Mesenchymal stem cell (in vitro differentiated cells and primary cell): ENCODE measurements at regions not wholly inside any gene's neighbourhood (a gene's known extent, or its start where the extent isn't known, plus 50 kb on each side); places are given as distances from the start of the nearest gene placed in this dataset.

Experiments used
- DNase-seq: peaks from one replicate; pipeline ENCODE4 v3.0.0-alpha.2; 2013
- H2AFZ ChIP-seq: one replicate; pipeline ENCODE4 v1.6.1; 2013; ENCODE audit warnings: low read depth, mild to moderate bottlenecking, control low read depth, inconsistent platforms, low read length, moderate library complexity
- H2AK5ac ChIP-seq: 2 replicates; pipeline ENCODE4 v1.6.1; 2013; ENCODE audit warnings: low read length, moderate library complexity, mild to moderate bottlenecking, inconsistent platforms; ENCODE audit not compliant: severe bottlenecking
- H2BK120ac ChIP-seq: one replicate; pipeline ENCODE4 v1.6.1; 2013; ENCODE audit warnings: low read depth, mild to moderate bottlenecking, inconsistent platforms, low read length, moderate library complexity
- H2BK12ac ChIP-seq, 2 experiments: one replicate each; pipeline ENCODE4 v1.6.1; 2013; ENCODE audit warnings: inconsistent platforms in 2 of 2, low read length in 2 of 2, mild to moderate bottlenecking in 2 of 2, moderate library complexity in 2 of 2, control low read depth in 1 of 2
- H2BK15ac ChIP-seq: one replicate; pipeline ENCODE4 v1.6.1; 2013; ENCODE audit warnings: mild to moderate bottlenecking, low read depth, inconsistent platforms; ENCODE audit not compliant: poor library complexity, severe bottlenecking
- H2BK5ac ChIP-seq: 2 replicates; pipeline ENCODE4 v1.6.1; 2013; ENCODE audit warnings: low read depth, mild to moderate bottlenecking, low read length, control low read depth, inconsistent platforms; ENCODE audit not compliant: poor library complexity, severe bottlenecking
- H3K14ac ChIP-seq, 2 experiments: one replicate each; pipeline ENCODE4 v1.6.1; 2013; ENCODE audit warnings: inconsistent platforms in 2 of 2, low read length in 2 of 2, control low read depth in 1 of 2, mild to moderate bottlenecking in 1 of 2, moderate library complexity in 1 of 2
- H3K18ac ChIP-seq, 2 experiments: one replicate each; pipeline ENCODE4 v1.6.1; 2013; ENCODE audit warnings: inconsistent platforms in 2 of 2, low read length in 2 of 2, control low read depth in 1 of 2, low read depth in 1 of 2, mild to moderate bottlenecking in 1 of 2
- H3K23ac ChIP-seq, 2 experiments: one replicate each; pipeline ENCODE4 v1.6.1; 2013; ENCODE audit warnings: inconsistent platforms in 2 of 2, low read length in 2 of 2, mild to moderate bottlenecking in 2 of 2, moderate library complexity in 2 of 2, control low read depth in 1 of 2
- H3K27ac ChIP-seq: 2 replicates; pipeline ENCODE4 v1.5.1; 2013; ENCODE audit warnings: mild to moderate bottlenecking, moderate library complexity, low read length, control low read depth, inconsistent platforms; ENCODE audit not compliant: poor library complexity, severe bottlenecking
- H3K27me3 ChIP-seq, 2 experiments: 2 replicates each; pipeline versions ENCODE4 v1.6.1 to v1.7.0; 2013; ENCODE audit warnings: low read length in 2 of 2, mild to moderate bottlenecking in 2 of 2, moderate library complexity in 2 of 2, control low read depth in 1 of 2, inconsistent platforms in 1 of 2; ENCODE audit not compliant: control insufficient read depth in 1 of 2, insufficient read depth in 1 of 2
- H3K36me3 ChIP-seq, 2 experiments: 2 replicates each; pipeline versions ENCODE4 v1.6.1 to v1.7.0; 2013; ENCODE audit warnings: low read length in 2 of 2, control low read depth in 1 of 2, inconsistent platforms in 1 of 2, low read depth in 1 of 2, mild to moderate bottlenecking in 1 of 2; ENCODE audit not compliant: insufficient read depth in 2 of 2, control insufficient read depth in 1 of 2
- H3K4ac ChIP-seq, 2 experiments: one replicate each; pipeline ENCODE4 v1.6.1; 2013; ENCODE audit warnings: inconsistent platforms in 2 of 2, low read length in 2 of 2, mild to moderate bottlenecking in 2 of 2, moderate library complexity in 2 of 2, control low read depth in 1 of 2, low read depth in 1 of 2
- H3K4me1 ChIP-seq: 2 replicates; pipeline ENCODE4 v1.6.1; 2013; ENCODE audit warnings: low read depth, low read length, control low read depth; ENCODE audit not compliant: control insufficient read depth, insufficient read depth
- H3K4me2 ChIP-seq: 2 replicates; pipeline ENCODE4 v1.6.1; 2013; ENCODE audit warnings: low read length, mild to moderate bottlenecking, inconsistent platforms; ENCODE audit not compliant: poor library complexity, severe bottlenecking
- H3K4me3 ChIP-seq, 2 experiments: 2 replicates each; pipeline versions ENCODE4 v1.5.1 to v1.7.0; 2013; ENCODE audit warnings: low read length in 2 of 2, mild to moderate bottlenecking in 2 of 2, control low read depth in 1 of 2, low read depth in 1 of 2; ENCODE audit not compliant: insufficient read depth in 1 of 2
- H3K79me1 ChIP-seq: replicated peaks from 2 replicates; pipeline ENCODE4 v1.6.1; 2013; ENCODE audit warnings: mild to moderate bottlenecking, control low read depth, low read length, inconsistent platforms; ENCODE audit not compliant: poor library complexity, severe bottlenecking
- H3K9ac ChIP-seq: 2 replicates; pipeline ENCODE4 v1.7.0; 2013; ENCODE audit warnings: mild to moderate bottlenecking, low read length, moderate library complexity
- H3K9me3 ChIP-seq: 2 replicates; pipeline ENCODE4 v1.7.0; 2013; ENCODE audit warnings: mild to moderate bottlenecking, low read length; ENCODE audit not compliant: control insufficient read depth
- H4K8ac ChIP-seq: one replicate; pipeline ENCODE4 v1.6.1; 2013; ENCODE audit warnings: inconsistent platforms, mild to moderate bottlenecking, low read length, moderate library complexity
- H4K91ac ChIP-seq: one replicate; pipeline ENCODE4 v1.6.1; 2013; ENCODE audit warnings: mild to moderate bottlenecking, low read length, inconsistent platforms
- WGBS: methylation state at CpG from one replicate; pipeline ENCODE4 v1.1.7; 2013; ENCODE audit warnings: mixed read lengths; 5-methylcytosine and 5-hydroxymethylcytosine counted together

DNA sequence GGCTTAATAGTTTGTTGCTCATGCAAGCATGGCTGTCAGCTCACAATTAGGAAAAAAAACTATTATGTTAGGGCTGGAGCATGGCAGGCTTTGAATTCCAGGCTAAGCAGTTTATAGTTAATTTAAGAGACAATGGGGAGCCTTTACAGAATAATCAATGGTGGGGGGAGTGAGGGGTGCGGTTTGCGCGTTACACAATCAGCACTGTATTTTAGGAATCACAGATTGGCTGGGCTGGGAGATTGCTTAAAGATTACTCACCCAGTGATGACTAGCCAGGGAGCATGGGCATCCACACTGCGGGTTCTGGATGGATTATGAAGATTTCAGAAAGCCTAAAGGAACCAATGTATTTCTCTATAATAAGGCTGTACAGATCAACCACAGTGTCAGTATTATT, 186.6 kb downstream of the SOX3 start:
- H4K91ac ChIP-seq, result no peak overlapping the region
- WGBS, result 45% methylated on average over 4 of the region's 4 CpGs

DNA sequence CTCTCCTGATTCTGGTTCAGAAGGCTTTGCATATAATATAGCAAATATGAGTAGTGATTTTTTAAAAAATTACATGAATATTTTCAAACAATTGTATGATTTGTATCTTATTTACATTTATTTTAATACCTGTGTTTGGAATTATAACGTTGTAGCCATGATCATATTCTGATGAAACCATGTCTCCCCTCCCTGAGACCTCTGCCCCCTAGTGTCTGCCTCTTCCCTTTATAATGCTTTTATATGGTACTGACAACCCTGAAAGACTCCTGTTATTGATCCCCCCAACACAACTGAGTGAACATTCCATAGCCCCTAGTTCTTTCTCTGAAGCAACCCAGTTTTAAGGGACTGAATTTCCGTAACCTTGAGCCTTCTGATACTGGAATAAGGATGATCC, 187.4 kb downstream of the SOX3 start:
- Histone ChIP-seq H2BK15ac (no peak overlapping the region), H3K36me3 (no peaks in the 10 kb centered on the region), H3K27me3 (no peaks in the 10 kb centered on the region), H4K8ac (no peak overlapping the region), H3K4me2 (no peak overlapping the region), H3K23ac (no peak overlapping the region), H3K79me1 (no peaks in the 10 kb centered on the region), H3K18ac (no peak overlapping the region), H2BK120ac (no peak overlapping the region), H3K14ac (no peak overlapping the region), H2BK5ac (no peak overlapping the region), H3K4me1 (no peaks in the 10 kb centered on the region), H4K91ac (no peak overlapping the region), H3K4ac (no peak overlapping the region), H3K27ac (no peak overlapping the region), H2BK12ac (no peak overlapping the region), H3K4me3 (no peak overlapping the region), H2AK5ac (no peak overlapping the region), H3K9me3 (peaks cover under 1% of the 10 kb centered on the region), H2AFZ (no peak overlapping the region), H3K9ac (no peak overlapping the region)
- DNase-seq, result no peak
- 50% methylated on average over 2 of the region's 2 CpGs for WGBS

More for the DNA sequence above, 186.6 kb downstream of the SOX3 start:
- Histone ChIP-seq H3K79me1 (no peaks in the 10 kb centered on the region), H3K14ac (no peak overlapping the region), H3K36me3 (no peaks in the 10 kb centered on the region), H3K18ac (no peak overlapping the region), H3K23ac (no peak overlapping the region), H3K4me3 (no peak overlapping the region), H4K8ac (no peak overlapping the region), H3K9ac (no peak overlapping the region), H3K4me2 (no peak overlapping the region), H2BK120ac (no peak overlapping the region), H3K4me1 (no peaks in the 10 kb centered on the region), H3K27me3 (no peaks in the 10 kb centered on the region), H2BK15ac (no peak overlapping the region), H2AFZ (no peak overlapping the region), H3K4ac (no peak overlapping the region), H2BK5ac (no peak overlapping the region), H3K9me3 (no peaks in the 10 kb centered on the region), H2AK5ac (no peak overlapping the region), H2BK12ac (no peak overlapping the region), H3K27ac (no peak overlapping the region)
- no peak for DNase-seq

DNA sequence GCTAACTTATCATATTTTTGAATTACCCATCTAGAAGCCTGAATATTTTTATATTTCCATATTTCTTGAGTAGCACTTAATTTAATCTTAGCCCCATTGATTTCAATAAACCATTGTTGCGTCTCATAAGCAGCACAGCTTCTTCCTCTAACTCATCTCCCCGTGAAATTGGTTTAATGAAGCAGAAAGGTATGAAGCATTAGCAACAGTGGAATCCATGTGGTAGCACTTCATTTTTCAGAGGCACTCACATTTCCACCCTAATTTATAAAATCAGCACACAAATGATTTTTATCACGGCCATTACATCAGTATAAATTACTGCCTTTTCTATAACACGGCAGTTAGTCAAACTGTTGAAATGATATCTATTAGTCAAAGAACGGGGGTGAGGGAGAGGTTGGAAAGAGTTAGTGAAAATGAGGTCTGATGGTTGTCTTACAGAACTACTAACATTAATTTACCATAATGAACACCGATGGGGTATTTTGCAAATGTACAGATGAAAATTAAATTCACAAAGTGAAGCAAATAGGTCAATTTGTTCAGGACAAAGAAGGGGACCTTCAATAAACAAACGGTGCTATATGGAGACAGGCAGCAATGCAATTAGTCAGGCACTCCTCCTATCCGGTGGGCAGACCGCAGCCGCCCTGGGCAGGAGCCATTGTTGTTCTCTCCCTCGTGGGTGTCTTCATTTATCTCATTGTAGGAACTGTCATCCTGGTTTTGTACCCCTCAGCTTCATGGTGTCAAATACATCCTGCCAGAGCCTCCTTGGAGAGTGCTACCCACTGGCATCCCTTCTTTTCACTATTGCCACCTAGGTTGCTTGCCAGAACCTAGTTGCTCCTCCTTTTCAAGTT, 205.7 kb downstream of the SOX3 start:
- Histone ChIP-seq H3K9me3 (no peaks in the 10 kb centered on the region), H3K4me1 (no peaks in the 10 kb centered on the region), H3K4me2 (no peak overlapping the region), H2AFZ (no peak overlapping the region), H3K4ac (no peak overlapping the region), H4K91ac (no peak overlapping the region), H3K36me3 (no peaks in the 10 kb centered on the region), H3K23ac (no peak overlapping the region), H4K8ac (no peak overlapping the region), H2BK15ac (no peak overlapping the region), H3K27me3 (no peaks in the 10 kb centered on the region), H3K14ac (no peak overlapping the region), H2BK120ac (no peak overlapping the region), H3K79me1 (no peaks in the 10 kb centered on the region), H3K9ac (no peak overlapping the region), H2BK12ac (no peak overlapping the region), H3K4me3 (no peak overlapping the region), H2BK5ac (no peak overlapping the region), H2AK5ac (no peak overlapping the region), H3K27ac (no peak overlapping the region), H3K18ac (no peak overlapping the region)
- WGBS, result 69% methylated on average over 8 of the region's 11 CpGs
- no peak for DNase-seq

DNA sequence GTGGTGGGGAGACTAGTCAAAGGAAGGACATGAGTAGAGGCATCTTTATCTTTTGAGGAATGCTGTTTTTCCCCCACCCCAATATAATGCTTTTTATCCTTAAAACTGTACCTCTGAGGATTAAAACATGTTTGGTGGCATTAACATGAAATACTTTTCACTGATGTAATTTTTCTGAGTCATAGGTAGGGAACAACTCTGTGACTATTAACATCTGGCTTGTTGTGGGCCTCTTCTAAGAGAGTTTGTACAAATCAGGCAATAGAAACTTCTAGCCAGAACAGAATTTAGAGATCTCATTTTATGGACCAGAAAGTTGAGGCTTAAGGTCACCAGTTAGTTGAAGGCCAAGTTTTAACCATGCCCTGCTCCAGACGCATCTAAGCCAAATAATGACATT, 207.6 kb downstream of the SOX3 start:
- Histone ChIP-seq H3K79me1 (no peaks in the 10 kb centered on the region), H2BK5ac (no peak overlapping the region), H3K4me2 (no peak overlapping the region), H3K27ac (no peak overlapping the region), H2BK120ac (no peak overlapping the region), H3K4ac (no peak overlapping the region), H2AFZ (no peak overlapping the region), H2BK15ac (no peak overlapping the region), H3K4me3 (no peak overlapping the region), H3K18ac (no peak overlapping the region), H3K27me3 (no peaks in the 10 kb centered on the region), H3K14ac (no peak overlapping the region), H4K8ac (no peak overlapping the region), H3K4me1 (no peaks in the 10 kb centered on the region), H2AK5ac (no peak overlapping the region), H2BK12ac (no peak overlapping the region), H3K23ac (no peak overlapping the region), H4K91ac (no peak overlapping the region), H3K9ac (no peak overlapping the region), H3K9me3 (no peaks in the 10 kb centered on the region), H3K36me3 (no peaks in the 10 kb centered on the region)
- WGBS, result no CpG with 5 or more reads among the region's 1 CpG
- no peak for DNase-seq
